ENCODE measurements at regions not wholly inside any gene's neighbourhood (a gene's known extent, or its start where the extent isn't known, plus 50 kb on each side); places are given as distances from the start of the nearest gene placed in this dataset.
"Not testable (repeated sequence)": the region's sequence is repeated elsewhere in the genome, so short reads cannot be mapped to it uniquely, and the experiment has no call there.

DNA sequence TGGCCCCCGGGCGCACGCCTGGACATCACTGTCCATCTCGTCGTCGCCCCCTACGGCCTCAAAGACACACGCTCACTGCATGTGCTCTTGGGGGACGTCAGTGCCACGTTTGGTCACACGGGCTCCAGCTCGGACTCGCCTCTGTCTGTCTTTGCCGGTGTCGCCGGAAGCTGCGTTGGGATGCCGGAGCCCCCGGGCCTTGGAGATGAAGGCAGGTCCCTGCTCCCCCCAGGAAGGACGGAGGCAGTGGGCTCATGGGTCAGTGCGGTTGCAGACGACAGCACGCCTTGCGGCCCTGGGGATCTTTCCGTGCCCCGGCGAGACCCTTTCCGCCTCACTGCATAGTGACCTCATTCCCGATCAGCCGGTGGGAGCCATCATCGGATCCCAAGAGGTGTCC is 1399.9 kb upstream of the PCDH10 start:
- not testable (repeated sequence) for TF ChIP-seq ZNF24 (IDR thresholded peaks at IDR 0.05); SMC3 (IDR thresholded peaks at IDR 0.05; ENCODE audit: borderline replicate concordance, low read length); IKZF2 (IDR thresholded peaks at IDR 0.05); TCF12 (IDR thresholded peaks at IDR 0.05; ENCODE audit: low read depth, low read length); HDAC6 (IDR thresholded peaks at IDR 0.05; ENCODE audit: unreplicated experiment); PRDM15 (CRISPR knock-in tag; IDR thresholded peaks at IDR 0.05); CEBPB (IDR thresholded peaks at IDR 0.05; ENCODE audit: borderline replicate concordance in 1 of 2, low read depth in 2 of 2, low read length in 2 of 2); ATF3 (IDR thresholded peaks at IDR 0.05; ENCODE audit: borderline replicate concordance, extremely low read depth, low read depth, low read length); CREB1 (IDR thresholded peaks at IDR 0.05; ENCODE audit: low read depth)
- TF ChIP-seq, protein P1, sequence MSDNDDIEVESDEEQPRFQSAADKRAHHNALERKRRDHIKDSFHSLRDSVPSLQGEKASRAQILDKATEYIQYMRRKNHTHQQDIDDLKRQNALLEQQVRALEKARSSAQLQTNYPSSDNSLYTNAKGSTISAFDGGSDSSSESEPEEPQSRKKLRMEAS (IDR thresholded peaks at IDR 0.05; ENCODE audit: low read depth, low read length), result not testable (repeated sequence)
- TF ChIP-seq, protein P2, sequence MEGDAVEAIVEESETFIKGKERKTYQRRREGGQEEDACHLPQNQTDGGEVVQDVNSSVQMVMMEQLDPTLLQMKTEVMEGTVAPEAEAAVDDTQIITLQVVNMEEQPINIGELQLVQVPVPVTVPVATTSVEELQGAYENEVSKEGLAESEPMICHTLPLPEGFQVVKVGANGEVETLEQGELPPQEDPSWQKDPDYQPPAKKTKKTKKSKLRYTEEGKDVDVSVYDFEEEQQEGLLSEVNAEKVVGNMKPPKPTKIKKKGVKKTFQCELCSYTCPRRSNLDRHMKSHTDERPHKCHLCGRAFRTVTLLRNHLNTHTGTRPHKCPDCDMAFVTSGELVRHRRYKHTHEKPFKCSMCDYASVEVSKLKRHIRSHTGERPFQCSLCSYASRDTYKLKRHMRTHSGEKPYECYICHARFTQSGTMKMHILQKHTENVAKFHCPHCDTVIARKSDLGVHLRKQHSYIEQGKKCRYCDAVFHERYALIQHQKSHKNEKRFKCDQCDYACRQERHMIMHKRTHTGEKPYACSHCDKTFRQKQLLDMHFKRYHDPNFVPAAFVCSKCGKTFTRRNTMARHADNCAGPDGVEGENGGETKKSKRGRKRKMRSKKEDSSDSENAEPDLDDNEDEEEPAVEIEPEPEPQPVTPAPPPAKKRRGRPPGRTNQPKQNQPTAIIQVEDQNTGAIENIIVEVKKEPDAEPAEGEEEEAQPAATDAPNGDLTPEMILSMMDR (IDR thresholded peaks at IDR 0.05 in 2 of 3, conservative IDR thresholded peaks at IDR 0.05 in 1 of 3; ENCODE audit: control insufficient read depth in 2 of 3, extremely low read depth in 1 of 3, insufficient read depth in 1 of 3, low read depth in 3 of 3, low read length in 3 of 3), result not testable (repeated sequence)
- TF ChIP-seq, protein P3, sequence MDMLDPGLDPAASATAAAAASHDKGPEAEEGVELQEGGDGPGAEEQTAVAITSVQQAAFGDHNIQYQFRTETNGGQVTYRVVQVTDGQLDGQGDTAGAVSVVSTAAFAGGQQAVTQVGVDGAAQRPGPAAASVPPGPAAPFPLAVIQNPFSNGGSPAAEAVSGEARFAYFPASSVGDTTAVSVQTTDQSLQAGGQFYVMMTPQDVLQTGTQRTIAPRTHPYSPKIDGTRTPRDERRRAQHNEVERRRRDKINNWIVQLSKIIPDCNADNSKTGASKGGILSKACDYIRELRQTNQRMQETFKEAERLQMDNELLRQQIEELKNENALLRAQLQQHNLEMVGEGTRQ (IDR thresholded peaks at IDR 0.05; ENCODE audit: borderline replicate concordance, low read depth, low read length), result not testable (repeated sequence)

Measured in GM12878 (cell line).